Chondrocyte (in vitro differentiated cells): ENCODE measurements at regions not wholly inside any gene's neighbourhood (a gene's known extent, or its start where the extent isn't known, plus 50 kb on each side); places are given as distances from the start of the nearest gene placed in this dataset.
"Not testable (repeated sequence)": the region's sequence is repeated elsewhere in the genome, so short reads cannot be mapped to it uniquely, and the experiment has no call there.

Experiments
- DNase-seq: peaks from one replicate; pipeline ENCODE4 v3.0.0; 2021; ENCODE audit warnings: mixed read lengths, low spot score
- H3K27ac Mint-ChIP-seq: one replicate; pipeline ENCODE4 v1.8.0; 2021; ENCODE audit warnings: mild to moderate bottlenecking, moderate library complexity, mixed read lengths; ENCODE audit not compliant: unreplicated experiment
- H3K27me3 Mint-ChIP-seq: 2 replicates; pipeline ENCODE4 v1.8.0; 2021; ENCODE audit warnings: low read depth, mixed read lengths
- H3K36me3 Mint-ChIP-seq: 2 replicates; pipeline ENCODE4 v1.8.0; 2021; ENCODE audit warnings: low read depth, mixed read lengths
- H3K4me1 Mint-ChIP-seq: 2 replicates; pipeline ENCODE4 v1.8.0; 2021; ENCODE audit warnings: low read depth, mild to moderate bottlenecking, mixed read lengths
- H3K4me3 Mint-ChIP-seq: one replicate; pipeline ENCODE4 v1.8.0; 2021; ENCODE audit warnings: mild to moderate bottlenecking, moderate library complexity, mixed read lengths; ENCODE audit not compliant: unreplicated experiment
- H3K9me3 Mint-ChIP-seq: 2 replicates; pipeline ENCODE4 v1.8.0; 2021; ENCODE audit warnings: low read depth, mixed read lengths
- TF ChIP-seq, protein P1 (sequence below): fragments of 200-600 bp; sonication (generic); IDR thresholded peaks from 2 replicates; pipeline ENCODE4 v1.5.0; 2021; ENCODE audit warnings: antibody characterized with exemption, mild to moderate bottlenecking, moderate library complexity

- H3K4me1 Mint-ChIP-seq, H3K27ac Mint-ChIP-seq, H3K36me3 Mint-ChIP-seq, DNase-seq, H3K4me3 Mint-ChIP-seq, H3K9me3 Mint-ChIP-seq: not testable (repeated sequence)
- peaks cover 16% of the 10 kb centered on the region for H3K27me3 Mint-ChIP-seq
These were observed 59.3 kb downstream of the NUTM2D start for GRCh38 chr10:87416892-87417291.

- H3K27me3 Mint-ChIP-seq, result peaks cover 17% of the 10 kb centered on the region
- H3K4me3 Mint-ChIP-seq, DNase-seq, H3K4me1 Mint-ChIP-seq, H3K9me3 Mint-ChIP-seq, H3K36me3 Mint-ChIP-seq, H3K27ac Mint-ChIP-seq: not testable (repeated sequence)
These were observed 65.1 kb downstream of the NUTM2D start for GRCh38 chr10:87422641-87423040.

GRCh38 chr10:87424697-87425373 is 67.3 kb downstream of the NUTM2D start:
- H3K4me1 Mint-ChIP-seq, H3K27ac Mint-ChIP-seq, DNase-seq, H3K36me3 Mint-ChIP-seq, H3K4me3 Mint-ChIP-seq, H3K9me3 Mint-ChIP-seq: not testable (repeated sequence)
- H3K27me3 Mint-ChIP-seq, result peaks cover 20% of the 10 kb centered on the region

GRCh38 chr10:87433836-87434235 is 70.9 kb upstream of the MINPP1 start:
- not testable (repeated sequence) for H3K4me1 Mint-ChIP-seq, H3K36me3 Mint-ChIP-seq, H3K9me3 Mint-ChIP-seq, H3K4me3 Mint-ChIP-seq, H3K27me3 Mint-ChIP-seq, H3K27ac Mint-ChIP-seq, DNase-seq

- not testable (repeated sequence) for H3K27ac Mint-ChIP-seq, DNase-seq, H3K9me3 Mint-ChIP-seq, H3K27me3 Mint-ChIP-seq, H3K4me3 Mint-ChIP-seq, H3K36me3 Mint-ChIP-seq, H3K4me1 Mint-ChIP-seq
These were observed 69.3 kb upstream of the MINPP1 start for GRCh38 chr10:87435295-87435826.

GRCh38 chr10:87436104-87436503 is 68.6 kb upstream of the MINPP1 start:
- not testable (repeated sequence) for H3K4me3 Mint-ChIP-seq, H3K27me3 Mint-ChIP-seq, H3K27ac Mint-ChIP-seq, DNase-seq, H3K4me1 Mint-ChIP-seq, H3K9me3 Mint-ChIP-seq, H3K36me3 Mint-ChIP-seq
- TF ChIP-seq, protein P1, sequence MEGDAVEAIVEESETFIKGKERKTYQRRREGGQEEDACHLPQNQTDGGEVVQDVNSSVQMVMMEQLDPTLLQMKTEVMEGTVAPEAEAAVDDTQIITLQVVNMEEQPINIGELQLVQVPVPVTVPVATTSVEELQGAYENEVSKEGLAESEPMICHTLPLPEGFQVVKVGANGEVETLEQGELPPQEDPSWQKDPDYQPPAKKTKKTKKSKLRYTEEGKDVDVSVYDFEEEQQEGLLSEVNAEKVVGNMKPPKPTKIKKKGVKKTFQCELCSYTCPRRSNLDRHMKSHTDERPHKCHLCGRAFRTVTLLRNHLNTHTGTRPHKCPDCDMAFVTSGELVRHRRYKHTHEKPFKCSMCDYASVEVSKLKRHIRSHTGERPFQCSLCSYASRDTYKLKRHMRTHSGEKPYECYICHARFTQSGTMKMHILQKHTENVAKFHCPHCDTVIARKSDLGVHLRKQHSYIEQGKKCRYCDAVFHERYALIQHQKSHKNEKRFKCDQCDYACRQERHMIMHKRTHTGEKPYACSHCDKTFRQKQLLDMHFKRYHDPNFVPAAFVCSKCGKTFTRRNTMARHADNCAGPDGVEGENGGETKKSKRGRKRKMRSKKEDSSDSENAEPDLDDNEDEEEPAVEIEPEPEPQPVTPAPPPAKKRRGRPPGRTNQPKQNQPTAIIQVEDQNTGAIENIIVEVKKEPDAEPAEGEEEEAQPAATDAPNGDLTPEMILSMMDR, result peak; percentile 62

DNA sequence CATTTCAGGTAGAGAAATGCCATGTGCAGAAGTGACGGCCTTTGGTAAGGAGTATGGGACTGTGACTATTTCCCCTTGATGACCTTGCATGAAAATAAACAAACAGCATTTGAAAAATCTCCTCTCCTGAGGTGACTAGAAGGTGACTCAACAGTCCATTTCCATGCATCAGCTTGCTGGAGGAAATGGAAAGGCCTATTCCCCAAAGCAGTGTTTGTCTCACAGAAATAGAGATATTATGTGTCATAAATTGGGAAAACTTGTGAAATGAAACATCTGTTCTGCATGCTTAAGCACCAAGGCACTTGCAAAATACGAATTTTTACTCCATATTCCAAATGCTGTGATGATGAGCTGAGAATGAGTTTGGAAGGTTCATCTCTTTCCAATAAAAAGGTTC is 67.2 kb upstream of the MINPP1 start:
- H3K27me3 Mint-ChIP-seq, H3K27ac Mint-ChIP-seq, H3K4me3 Mint-ChIP-seq, H3K36me3 Mint-ChIP-seq, H3K4me1 Mint-ChIP-seq, DNase-seq, H3K9me3 Mint-ChIP-seq: not testable (repeated sequence)
